PC-3 (cell line): ENCODE measurements at regions not wholly inside any gene's neighbourhood (a gene's known extent, or its start where the extent isn't known, plus 50 kb on each side); places are given as distances from the start of the nearest gene placed in this dataset.

Experiments
- ATAC-seq: fragments of 200-7000 bp; cut with Tn5 transposase; 2 replicates; pipeline ENCODE4 v1.9.1; 2020; ENCODE audit warnings: mild to moderate bottlenecking, moderate library complexity
- BruUV-seq: library from RNA; stranded (reverse); fragments of 400-500 nt; replicated peaks from 2 replicates; lab custom pipeline; 2021; lab: Mats Ljungman, UMichigan
- CTCF ChIA-PET: fragments of 300-600 bp; sonication (Branson Sonifier 250); formaldehyde crosslinking; loops from one replicate; lab custom pipeline; 2022; ENCODE audit warnings: antibody characterized with exemption; lab: Charles Lee
- POLR2A ChIA-PET: fragments of 300-600 bp; sonication (Branson Sonifier 250); formaldehyde crosslinking; loops from one replicate; lab custom pipeline; 2022; ENCODE audit warnings: antibody characterized with exemption; ENCODE audit not compliant: unreplicated experiment; lab: Charles Lee
- DNase-seq: peaks from one replicate; pipeline ENCODE4 v3.0.0-alpha.2; 2015
- H2AFZ ChIP-seq: fragments of 300-600 bp; sonication (generic); 2 replicates; pipeline ENCODE4 v1.6.0; 2016; ENCODE audit warnings: antibody characterized with exemption, low read length
- H3F3A ChIP-seq: fragments of 300-600 bp; sonication (generic); one replicate; pipeline ENCODE4 v1.6.0; 2017; ENCODE audit warnings: antibody characterized with exemption, low read length, control low read depth, mild to moderate bottlenecking; ENCODE audit not compliant: unreplicated experiment
- H3K27ac ChIP-seq: fragments of 300-600 bp; sonication (generic); 2 replicates; pipeline ENCODE4 v1.5.1; 2016; ENCODE audit warnings: mild to moderate bottlenecking, low read length
- H3K27me3 ChIP-seq: fragments of 300-600 bp; sonication (generic); 2 replicates; pipeline ENCODE4 v1.6.1; 2016; ENCODE audit warnings: low read length, mixed read lengths
- H3K36me3 ChIP-seq: fragments of 300-600 bp; sonication (generic); 2 replicates; pipeline ENCODE4 v1.6.1; 2016; ENCODE audit warnings: low read depth, mixed run types, low read length, mixed read lengths
- H3K4me1 ChIP-seq: fragments of 300-600 bp; sonication (generic); 2 replicates; pipeline ENCODE4 v1.5.1; 2016; ENCODE audit warnings: low read length; ENCODE audit not compliant: insufficient read depth
- H3K4me2 ChIP-seq: fragments of 300-600 bp; sonication (generic); 2 replicates; pipeline ENCODE4 v1.6.0; 2016; ENCODE audit warnings: low read length
- H3K4me3 ChIP-seq: fragments of 300-600 bp; sonication (generic); 2 replicates; pipeline ENCODE4 v1.5.1; 2016; ENCODE audit warnings: mild to moderate bottlenecking, low read length, mixed read lengths
- H3K79me2 ChIP-seq: fragments of 300-600 bp; sonication (generic); 2 replicates; pipeline ENCODE4 v1.6.1; 2017; ENCODE audit warnings: low read length, mixed read lengths
- H3K9ac ChIP-seq: fragments of 300-600 bp; sonication (generic); 2 replicates; pipeline ENCODE4 v1.6.0; 2016; ENCODE audit warnings: mild to moderate bottlenecking, low read length
- H3K9me2 ChIP-seq: fragments of 300-600 bp; sonication (generic); replicated peaks from 2 replicates; pipeline ENCODE4 v1.6.1; 2016; ENCODE audit warnings: mixed run types, low read length, mixed read lengths
- H3K9me3 ChIP-seq: fragments of 300-600 bp; sonication (generic); 2 replicates; pipeline ENCODE4 v1.6.1; 2016; ENCODE audit warnings: low read length, mixed read lengths
- H4K20me1 ChIP-seq: fragments of 300-600 bp; sonication (generic); 2 replicates; pipeline ENCODE4 v1.6.1; 2016; ENCODE audit warnings: low read length, mixed read lengths
- EZH2 ChIP-seq: fragments of 300-600 bp; sonication (generic); IDR thresholded peaks from one replicate; pipeline ENCODE4 v1.6.1; 2017; ENCODE audit warnings: antibody characterized with exemption, mild to moderate bottlenecking, low read length; ENCODE audit not compliant: unreplicated experiment
- EZH2phosphoT487 ChIP-seq: fragments of 300-600 bp; sonication (generic); IDR thresholded peaks from 2 replicates; pipeline ENCODE4 v1.6.1; 2018; ENCODE audit warnings: mild to moderate bottlenecking, antibody characterized with exemption, low read length, borderline replicate concordance
- intact Hi-C: fragments of 100-400 bp; cut with micrococcal nuclease; formaldehyde crosslinking; loops from 2 replicates; pipeline ENCODE4 v1.9.0; 2023
- TF ChIP-seq, protein P1 (sequence below): fragments of 300-600 bp; sonication (generic); conservative IDR thresholded peaks from 2 replicates; pipeline ENCODE4 v1.5.1; 2017; ENCODE audit warnings: antibody characterized with exemption, low read depth, mild to moderate bottlenecking, low read length

GRCh38 chr14:85252011-85252410 is 277.9 kb upstream of the FLRT2 start:
- ChIA-PET CTCF (no interaction called here), POLR2A (no interaction called here)
- no peaks in the 10 kb centered on the region for H3K27me3 ChIP-seq
- no peaks in the 10 kb centered on the region for H3K9me2 ChIP-seq
- H3K4me2 ChIP-seq = no peak overlapping the region
- no peak overlapping the region for H3K27ac ChIP-seq
- BruUV-seq = no TSS peak
- no peaks in the 10 kb centered on the region for H3K36me3 ChIP-seq
- ATAC-seq (no peak), DNase-seq (peak; percentile 83)
- no peak overlapping the region for H3K9ac ChIP-seq
- H3K79me2 ChIP-seq = no peaks in the 10 kb centered on the region
- H3K9me3 ChIP-seq = 0 out of 2 replicates have a peak, but pooled peaks cover 8% of the 10 kb centered on the region
- no peaks in the 10 kb centered on the region for H4K20me1 ChIP-seq
- intact Hi-C loops = no loop called here
- no peak overlapping the region for H3K4me3 ChIP-seq
- H3F3A ChIP-seq = no peaks in the 10 kb centered on the region
- TF ChIP-seq EZH2 (no peak), EZH2phosphoT487 (no peak)
- TF ChIP-seq, protein P1, sequence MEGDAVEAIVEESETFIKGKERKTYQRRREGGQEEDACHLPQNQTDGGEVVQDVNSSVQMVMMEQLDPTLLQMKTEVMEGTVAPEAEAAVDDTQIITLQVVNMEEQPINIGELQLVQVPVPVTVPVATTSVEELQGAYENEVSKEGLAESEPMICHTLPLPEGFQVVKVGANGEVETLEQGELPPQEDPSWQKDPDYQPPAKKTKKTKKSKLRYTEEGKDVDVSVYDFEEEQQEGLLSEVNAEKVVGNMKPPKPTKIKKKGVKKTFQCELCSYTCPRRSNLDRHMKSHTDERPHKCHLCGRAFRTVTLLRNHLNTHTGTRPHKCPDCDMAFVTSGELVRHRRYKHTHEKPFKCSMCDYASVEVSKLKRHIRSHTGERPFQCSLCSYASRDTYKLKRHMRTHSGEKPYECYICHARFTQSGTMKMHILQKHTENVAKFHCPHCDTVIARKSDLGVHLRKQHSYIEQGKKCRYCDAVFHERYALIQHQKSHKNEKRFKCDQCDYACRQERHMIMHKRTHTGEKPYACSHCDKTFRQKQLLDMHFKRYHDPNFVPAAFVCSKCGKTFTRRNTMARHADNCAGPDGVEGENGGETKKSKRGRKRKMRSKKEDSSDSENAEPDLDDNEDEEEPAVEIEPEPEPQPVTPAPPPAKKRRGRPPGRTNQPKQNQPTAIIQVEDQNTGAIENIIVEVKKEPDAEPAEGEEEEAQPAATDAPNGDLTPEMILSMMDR = no peak
- H2AFZ ChIP-seq = no peak overlapping the region
- peaks cover 8% of the 10 kb centered on the region; the same call in 1 of the 2 replicates for H3K4me1 ChIP-seq

- no peaks in the 10 kb centered on the region for H3K27me3 ChIP-seq
- ChIA-PET CTCF (no interaction called here), POLR2A (no interaction called here)
- H3K9me2 ChIP-seq = no peaks in the 10 kb centered on the region
- no peaks in the 10 kb centered on the region for H4K20me1 ChIP-seq
- H3K36me3 ChIP-seq = no peaks in the 10 kb centered on the region
- DNase-seq (no peak), ATAC-seq (no peak)
- H3K4me3 ChIP-seq = no peak overlapping the region
- 0 out of 2 replicates have a peak, but pooled peaks cover 6% of the 10 kb centered on the region for H3K9me3 ChIP-seq
- no peak overlapping the region for H2AFZ ChIP-seq
- no peak overlapping the region for H3K27ac ChIP-seq
- intact Hi-C loops = no loop called here
- H3K9ac ChIP-seq = no peak overlapping the region
- peaks cover 4% of the 10 kb centered on the region; the same call in 1 of the 2 replicates for H3K4me1 ChIP-seq
- H3F3A ChIP-seq = no peaks in the 10 kb centered on the region
- BruUV-seq = no TSS peak
- H3K79me2 ChIP-seq = no peaks in the 10 kb centered on the region
- no peak overlapping the region for H3K4me2 ChIP-seq
- TF ChIP-seq, protein P1 = no peak
- TF ChIP-seq EZH2phosphoT487 = no peak
- TF ChIP-seq EZH2 = no peak
These were observed 275.2 kb upstream of the FLRT2 start for GRCh38 chr14:85254711-85255110.

- intact Hi-C loops = no loop called here
- Histone ChIP-seq H3K4me1 (no peaks in the 10 kb centered on the region; the same call in 1 of the 2 replicates), H3K27ac (no peak overlapping the region), H3K4me2 (no peak overlapping the region), H3K9me3 (0 out of 2 replicates have a peak, but pooled peaks cover 6% of the 10 kb centered on the region), H3K9ac (no peak overlapping the region), H3K27me3 (no peaks in the 10 kb centered on the region), H3K79me2 (no peaks in the 10 kb centered on the region), H3K36me3 (no peaks in the 10 kb centered on the region), H3K4me3 (no peak overlapping the region), H3K9me2 (no peaks in the 10 kb centered on the region), H2AFZ (no peak overlapping the region), H3F3A (no peaks in the 10 kb centered on the region), H4K20me1 (no peaks in the 10 kb centered on the region)
- DNase-seq (no peak), ATAC-seq (no peak)
- CTCF ChIA-PET = no interaction called here
- POLR2A ChIA-PET = no interaction called here
- BruUV-seq = no TSS peak
- TF ChIP-seq EZH2phosphoT487 (no peak), EZH2 (no peak)
- TF ChIP-seq, protein P1 = no peak
These were observed 272.7 kb upstream of the FLRT2 start for GRCh38 chr14:85257287-85257686.
